ENCODE measurements at regions not wholly inside any gene's neighbourhood (a gene's known extent, or its start where the extent isn't known, plus 50 kb on each side); places are given as distances from the start of the nearest gene placed in this dataset.

DNA sequence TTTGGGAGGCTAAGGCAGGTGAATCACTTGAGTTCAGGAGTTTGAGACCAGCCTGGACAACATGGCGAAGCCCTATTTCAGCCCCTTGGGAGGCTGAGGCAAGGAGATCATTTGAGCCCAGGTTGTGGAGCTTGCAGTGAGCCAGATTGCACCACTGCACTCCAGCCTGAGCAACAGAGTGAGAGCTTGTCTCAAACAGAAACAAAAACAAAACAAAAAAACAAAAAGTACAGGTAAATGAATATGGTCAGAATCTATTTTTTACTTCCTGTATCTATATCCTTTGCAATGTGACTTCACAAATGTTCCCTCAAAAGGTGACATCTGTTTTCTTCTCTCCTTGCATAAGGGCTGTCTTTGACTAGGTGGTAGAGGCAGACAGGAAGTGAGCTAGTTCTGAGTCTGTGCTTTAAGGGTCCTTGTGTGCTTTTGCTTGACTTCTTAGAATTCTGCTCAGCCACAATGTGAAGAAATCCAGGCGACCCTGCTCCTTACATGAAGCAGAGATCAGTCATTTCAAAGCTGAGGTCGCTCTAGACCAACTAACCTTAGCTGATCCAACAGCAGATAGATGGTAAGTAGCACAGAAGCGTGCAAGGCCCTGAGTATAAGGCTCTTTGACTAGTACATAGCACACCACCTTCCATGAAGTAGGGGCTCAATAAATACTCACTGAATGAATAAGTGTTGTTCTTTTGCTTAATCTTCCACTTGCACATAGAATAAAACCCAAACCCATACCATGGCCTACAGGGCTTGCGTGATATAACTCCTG is 423.2 kb upstream of the PCDH15 start:
- TF ChIP-seq EZH2phosphoT487 (IDR thresholded peaks at IDR 0.05; ENCODE audit: borderline replicate concordance, low read length) (no peak), EZH2 (IDR thresholded peaks at IDR 0.05; ENCODE audit: low read length, unreplicated experiment) (no peak)
- TF ChIP-seq, protein P1, sequence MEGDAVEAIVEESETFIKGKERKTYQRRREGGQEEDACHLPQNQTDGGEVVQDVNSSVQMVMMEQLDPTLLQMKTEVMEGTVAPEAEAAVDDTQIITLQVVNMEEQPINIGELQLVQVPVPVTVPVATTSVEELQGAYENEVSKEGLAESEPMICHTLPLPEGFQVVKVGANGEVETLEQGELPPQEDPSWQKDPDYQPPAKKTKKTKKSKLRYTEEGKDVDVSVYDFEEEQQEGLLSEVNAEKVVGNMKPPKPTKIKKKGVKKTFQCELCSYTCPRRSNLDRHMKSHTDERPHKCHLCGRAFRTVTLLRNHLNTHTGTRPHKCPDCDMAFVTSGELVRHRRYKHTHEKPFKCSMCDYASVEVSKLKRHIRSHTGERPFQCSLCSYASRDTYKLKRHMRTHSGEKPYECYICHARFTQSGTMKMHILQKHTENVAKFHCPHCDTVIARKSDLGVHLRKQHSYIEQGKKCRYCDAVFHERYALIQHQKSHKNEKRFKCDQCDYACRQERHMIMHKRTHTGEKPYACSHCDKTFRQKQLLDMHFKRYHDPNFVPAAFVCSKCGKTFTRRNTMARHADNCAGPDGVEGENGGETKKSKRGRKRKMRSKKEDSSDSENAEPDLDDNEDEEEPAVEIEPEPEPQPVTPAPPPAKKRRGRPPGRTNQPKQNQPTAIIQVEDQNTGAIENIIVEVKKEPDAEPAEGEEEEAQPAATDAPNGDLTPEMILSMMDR (conservative IDR thresholded peaks at IDR 0.05; ENCODE audit: low read depth, low read length), result no peak
